ENCODE measurements at regions not wholly inside any gene's neighbourhood (a gene's known extent, or its start where the extent isn't known, plus 50 kb on each side); places are given as distances from the start of the nearest gene placed in this dataset.

DNA sequence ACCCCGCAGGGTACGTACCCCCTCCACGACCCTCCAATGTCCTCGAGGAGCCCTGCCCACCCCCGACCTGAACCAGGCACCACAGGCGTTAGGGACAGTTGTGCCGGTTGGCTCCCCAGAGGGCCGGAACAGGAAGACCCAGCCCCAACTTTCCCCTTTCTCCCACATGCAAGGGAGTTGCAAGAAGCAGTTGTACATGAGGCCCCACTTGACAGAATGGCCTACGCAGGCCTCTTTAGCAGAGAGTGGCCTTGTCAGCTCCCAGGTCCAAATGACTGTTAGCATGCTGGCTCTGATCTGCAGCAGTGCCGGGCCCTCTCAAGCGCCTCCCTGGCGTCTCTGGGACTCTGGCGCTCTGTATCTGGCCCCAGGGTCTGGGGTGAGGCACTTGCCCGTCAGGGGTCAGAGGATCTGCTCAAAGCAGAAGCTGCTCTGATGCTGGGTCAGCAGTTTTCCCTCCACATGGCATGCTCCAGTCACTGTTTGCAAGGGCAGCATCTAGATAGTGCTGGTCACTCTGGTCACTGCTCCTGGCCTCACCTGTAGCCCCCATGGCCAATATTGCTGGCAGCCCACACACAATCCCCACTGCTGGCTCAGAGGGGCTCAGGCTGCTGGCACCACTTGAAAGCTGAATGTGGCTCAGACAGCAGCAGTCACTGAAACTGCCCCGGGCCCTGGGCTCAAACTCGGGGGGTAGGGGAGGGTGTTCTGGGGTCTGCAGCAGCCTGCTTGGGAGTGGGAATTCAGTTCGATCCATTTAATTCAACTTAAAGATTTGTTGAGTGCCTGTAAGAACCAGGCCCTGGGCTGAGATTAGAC is 254.5 kb downstream of the FAM43A start:
- no peak for FAIRE-seq
- Histone ChIP-seq H3K4me2 (no peak overlapping the region), H3K4me1 (no peaks in the 10 kb centered on the region), H3K27ac (no peak overlapping the region), H3K4me3 (no peak overlapping the region), H3K9me3 (no peaks in the 10 kb centered on the region)
- ATAC-seq: no peak
- 64% methylated on average over 9 of the region's 17 CpGs for WGBS (ENCODE audit: missing lambda C conversion rate)
- ChIA-PET CTCF (interaction anchor here (1.1 kb wide), 1 partner anchor 30 kb away, joined by 4 read pairs; no protein-coding TSS in a partner anchor), POLR2A (no interaction called here)
- no peak for DNase-seq (ENCODE audit: low read depth in 1 of 2, low spot score in 1 of 2)
- TF ChIP-seq USF2 (IDR thresholded peaks at IDR 0.05) (no peak), HES2 (IDR thresholded peaks at IDR 0.05) (no peak), MAFK (IDR thresholded peaks at IDR 0.05; ENCODE audit: partially characterized antibody) (peak; percentile 75)
- TF ChIP-seq, protein P1, sequence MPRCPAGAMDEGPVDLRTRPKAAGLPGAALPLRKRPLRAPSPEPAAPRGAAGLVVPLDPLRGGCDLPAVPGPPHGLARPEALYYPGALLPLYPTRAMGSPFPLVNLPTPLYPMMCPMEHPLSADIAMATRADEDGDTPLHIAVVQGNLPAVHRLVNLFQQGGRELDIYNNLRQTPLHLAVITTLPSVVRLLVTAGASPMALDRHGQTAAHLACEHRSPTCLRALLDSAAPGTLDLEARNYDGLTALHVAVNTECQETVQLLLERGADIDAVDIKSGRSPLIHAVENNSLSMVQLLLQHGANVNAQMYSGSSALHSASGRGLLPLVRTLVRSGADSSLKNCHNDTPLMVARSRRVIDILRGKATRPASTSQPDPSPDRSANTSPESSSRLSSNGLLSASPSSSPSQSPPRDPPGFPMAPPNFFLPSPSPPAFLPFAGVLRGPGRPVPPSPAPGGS (IDR thresholded peaks at IDR 0.05): no peak

- Histone ChIP-seq H3K9me3 (no peaks in the 10 kb centered on the region), H3K4me2 (no peak overlapping the region), H3K4me3 (no peak overlapping the region), H3K27ac (no peak overlapping the region), H3K4me1 (no peaks in the 10 kb centered on the region)
- FAIRE-seq: no peak
- CTCF ChIA-PET: interaction anchor here (1.1 kb wide), 1 partner anchor 31 kb away, joined by 4 read pairs; no protein-coding TSS in a partner anchor
- DNase-seq (ENCODE audit: low read depth in 1 of 2, low spot score in 1 of 2): no peak
- no peak for ATAC-seq
- 68% methylated on average over 4 of the region's 9 CpGs for WGBS (ENCODE audit: missing lambda C conversion rate)
- POLR2A ChIA-PET: no interaction called here
- TF ChIP-seq USF2 (IDR thresholded peaks at IDR 0.05) (no peak), CBX2 (IDR thresholded peaks at IDR 0.05; ENCODE audit: borderline replicate concordance, low read depth) (no peak), JUN (IDR thresholded peaks at IDR 0.05) (no peak)
- TF ChIP-seq, protein P2, sequence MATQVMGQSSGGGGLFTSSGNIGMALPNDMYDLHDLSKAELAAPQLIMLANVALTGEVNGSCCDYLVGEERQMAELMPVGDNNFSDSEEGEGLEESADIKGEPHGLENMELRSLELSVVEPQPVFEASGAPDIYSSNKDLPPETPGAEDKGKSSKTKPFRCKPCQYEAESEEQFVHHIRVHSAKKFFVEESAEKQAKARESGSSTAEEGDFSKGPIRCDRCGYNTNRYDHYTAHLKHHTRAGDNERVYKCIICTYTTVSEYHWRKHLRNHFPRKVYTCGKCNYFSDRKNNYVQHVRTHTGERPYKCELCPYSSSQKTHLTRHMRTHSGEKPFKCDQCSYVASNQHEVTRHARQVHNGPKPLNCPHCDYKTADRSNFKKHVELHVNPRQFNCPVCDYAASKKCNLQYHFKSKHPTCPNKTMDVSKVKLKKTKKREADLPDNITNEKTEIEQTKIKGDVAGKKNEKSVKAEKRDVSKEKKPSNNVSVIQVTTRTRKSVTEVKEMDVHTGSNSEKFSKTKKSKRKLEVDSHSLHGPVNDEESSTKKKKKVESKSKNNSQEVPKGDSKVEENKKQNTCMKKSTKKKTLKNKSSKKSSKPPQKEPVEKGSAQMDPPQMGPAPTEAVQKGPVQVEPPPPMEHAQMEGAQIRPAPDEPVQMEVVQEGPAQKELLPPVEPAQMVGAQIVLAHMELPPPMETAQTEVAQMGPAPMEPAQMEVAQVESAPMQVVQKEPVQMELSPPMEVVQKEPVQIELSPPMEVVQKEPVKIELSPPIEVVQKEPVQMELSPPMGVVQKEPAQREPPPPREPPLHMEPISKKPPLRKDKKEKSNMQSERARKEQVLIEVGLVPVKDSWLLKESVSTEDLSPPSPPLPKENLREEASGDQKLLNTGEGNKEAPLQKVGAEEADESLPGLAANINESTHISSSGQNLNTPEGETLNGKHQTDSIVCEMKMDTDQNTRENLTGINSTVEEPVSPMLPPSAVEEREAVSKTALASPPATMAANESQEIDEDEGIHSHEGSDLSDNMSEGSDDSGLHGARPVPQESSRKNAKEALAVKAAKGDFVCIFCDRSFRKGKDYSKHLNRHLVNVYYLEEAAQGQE (IDR thresholded peaks at IDR 0.05): no peak
Observed at GRCh38 chr3:194941360-194941955, 255.8 kb downstream of the FAM43A start.

- 43% methylated on average over 9 of the region's 9 CpGs for WGBS (ENCODE audit: missing lambda C conversion rate)
- no peak for FAIRE-seq
- no peaks in the 10 kb centered on the region for H3K4me1 ChIP-seq
- CTCF ChIA-PET: no interaction called here
- DNase-seq (ENCODE audit: low read depth in 1 of 2, low spot score in 1 of 2): no peak
- H3K4me3 ChIP-seq: no peak overlapping the region
- H3K27ac ChIP-seq: no peak overlapping the region
- POLR2A ChIA-PET: no interaction called here
- H3K9me3 ChIP-seq: no peaks in the 10 kb centered on the region
- no peak overlapping the region for H3K4me2 ChIP-seq
- ATAC-seq: peak in 1 of 2 experiments; percentile 44; a peak in 2 of 6 replicates
- TF ChIP-seq MAZ (IDR thresholded peaks at IDR 0.05; ENCODE audit: borderline replicate concordance, low read depth, low read length) (no peak), RFX5 (IDR thresholded peaks at IDR 0.05) (no peak), PBX3 (IDR thresholded peaks at IDR 0.05) (no peak), ZC3H11A (IDR thresholded peaks at IDR 0.05) (no peak), ZNF302 (CRISPR knock-in tag; IDR thresholded peaks at IDR 0.05) (no peak), HOXA7 (CRISPR knock-in tag; IDR thresholded peaks at IDR 0.05) (no peak), TFCP2L1 (CRISPR knock-in tag; IDR thresholded peaks at IDR 0.05) (no peak), HOXB13 (CRISPR knock-in tag; IDR thresholded peaks at IDR 0.05; ENCODE audit: low read depth) (no peak), CBX2 (IDR thresholded peaks at IDR 0.05; ENCODE audit: borderline replicate concordance, low read depth) (no peak), MYC (IDR thresholded peaks at IDR 0.05; ENCODE audit: borderline replicate concordance, low read length) (no peak), JUNB (IDR thresholded peaks at IDR 0.05) (no peak), CHD2 (IDR thresholded peaks at IDR 0.05; ENCODE audit: low read length, partially characterized antibody) (no peak)
- TF ChIP-seq, protein P3, sequence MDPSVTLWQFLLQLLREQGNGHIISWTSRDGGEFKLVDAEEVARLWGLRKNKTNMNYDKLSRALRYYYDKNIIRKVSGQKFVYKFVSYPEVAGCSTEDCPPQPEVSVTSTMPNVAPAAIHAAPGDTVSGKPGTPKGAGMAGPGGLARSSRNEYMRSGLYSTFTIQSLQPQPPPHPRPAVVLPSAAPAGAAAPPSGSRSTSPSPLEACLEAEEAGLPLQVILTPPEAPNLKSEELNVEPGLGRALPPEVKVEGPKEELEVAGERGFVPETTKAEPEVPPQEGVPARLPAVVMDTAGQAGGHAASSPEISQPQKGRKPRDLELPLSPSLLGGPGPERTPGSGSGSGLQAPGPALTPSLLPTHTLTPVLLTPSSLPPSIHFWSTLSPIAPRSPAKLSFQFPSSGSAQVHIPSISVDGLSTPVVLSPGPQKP (IDR thresholded peaks at IDR 0.05; ENCODE audit: low read depth, low read length): no peak
Observed at GRCh38 chr3:194941956-194942511, 256.4 kb downstream of the FAM43A start.

Measured in A549 (cell line).